SK-N-SH (cell line): ENCODE measurements at regions not wholly inside any gene's neighbourhood (a gene's known extent, or its start where the extent isn't known, plus 50 kb on each side); places are given as distances from the start of the nearest gene placed in this dataset.

Source experiments
- CTCF ChIA-PET: fragments of 300-600, 350-600 bp; formaldehyde crosslinking; extraction: SDS; loops from one replicate; lab custom pipeline; 2021; lab: Yijun Ruan, JAX
- POLR2A ChIA-PET: fragments of 350-600 bp; sonication (Branson Sonifier 250); formaldehyde crosslinking; extraction: SDS; loops from one replicate; lab custom pipeline; 2020; ENCODE audit warnings: antibody characterized with exemption, inconsistent platforms; lab: Yijun Ruan, JAX
- DNase-seq: peaks from one replicate; pipeline ENCODE4 v3.0.0; 2012
- H2AFZ ChIP-seq: fragments of 200-600 bp; sonication (generic); 2 replicates; pipeline ENCODE4 v1.8.1; 2016; ENCODE audit warnings: antibody characterized with exemption, mild to moderate bottlenecking, low read depth
- H3F3A ChIP-seq: fragments of 200-600 bp; sonication (generic); replicated peaks from 2 replicates; pipeline ENCODE3; 2016; ENCODE audit warnings: antibody characterized with exemption, mild to moderate bottlenecking; ENCODE audit not compliant: insufficient read depth
- H3K27ac ChIP-seq, 2 experiments: fragments of 200-500 bp in 1 of 2; fragments of 200-600 bp in 1 of 2; sonication (Bioruptor generic) in 1 of 2; sonication (generic), shearing (Covaris generic) in 1 of 2; 2 replicates each; pipeline versions ENCODE4 v1.5.1 to v1.6.1; 2014 to 2016; ENCODE audit warnings: low read depth in 2 of 2, inconsistent platforms in 1 of 2, low read length in 1 of 2, mild to moderate bottlenecking in 1 of 2, mixed read lengths in 1 of 2
- H3K27me3 ChIP-seq: fragments of 200-600 bp; sonication (generic), shearing (Covaris generic); 2 replicates; pipeline ENCODE4 v1.6.1; 2016; ENCODE audit warnings: mixed run types; ENCODE audit not compliant: insufficient read depth
- H3K36me3 ChIP-seq, 2 experiments: fragments of 200-500 bp in 1 of 2; fragments of 200-600 bp in 1 of 2; sonication (Bioruptor generic) in 1 of 2; sonication (generic) in 1 of 2; replicated peaks in 1 of 2; 2 replicates each; pipeline versions ENCODE3 to v1.5.1; 2014 to 2016; ENCODE audit warnings: low read length in 1 of 2, mild to moderate bottlenecking in 1 of 2; ENCODE audit not compliant: insufficient read depth in 2 of 2, control insufficient read depth in 1 of 2
- H3K4me1 ChIP-seq, 2 experiments: fragments of 200-500 bp in 1 of 2; fragments of 200-600 bp in 1 of 2; sonication (Bioruptor generic) in 1 of 2; sonication (generic), shearing (Covaris generic) in 1 of 2; 2 replicates each; pipeline versions ENCODE4 v1.5.1 to v1.6.1; 2014 to 2016; ENCODE audit warnings: low read depth in 1 of 2, low read length in 1 of 2, mixed run types in 1 of 2; ENCODE audit not compliant: insufficient read depth in 2 of 2, control insufficient read depth in 1 of 2
- H3K4me2 ChIP-seq: fragments of 200-600 bp; sonication (generic), shearing (Covaris generic); 2 replicates; pipeline ENCODE4 v1.6.1; 2017; ENCODE audit warnings: mixed run types
- H3K4me3 ChIP-seq, 2 experiments: fragments of 200-500 bp in 1 of 2; fragments of 200-600 bp in 1 of 2; sonication (Bioruptor generic) in 1 of 2; sonication (generic), shearing (Covaris generic) in 1 of 2; 2 replicates each; pipeline versions ENCODE4 v1.5.1 to v1.8.1; 2014 to 2016; ENCODE audit warnings: low read depth in 2 of 2, inconsistent platforms in 1 of 2, low read length in 1 of 2, mild to moderate bottlenecking in 1 of 2, mixed read lengths in 1 of 2, moderate library complexity in 1 of 2
- H3K79me2 ChIP-seq: fragments of 200-600 bp; sonication (generic); 2 replicates; pipeline ENCODE4 v1.8.1; 2017; ENCODE audit warnings: mild to moderate bottlenecking; ENCODE audit not compliant: insufficient read depth
- H3K9ac ChIP-seq: fragments of 200-600 bp; sonication (generic); 2 replicates; pipeline ENCODE4 v1.6.1; 2017; ENCODE audit warnings: mixed run types
- H3K9me2 ChIP-seq: fragments of 200-600 bp; sonication (generic); 2 replicates; pipeline ENCODE4 v1.6.1; 2017; ENCODE audit warnings: mixed run types
- H3K9me3 ChIP-seq: fragments of 200-600 bp; sonication (generic); 2 replicates; pipeline ENCODE4 v1.6.1; 2017; ENCODE audit warnings: mixed run types, mild to moderate bottlenecking, moderate library complexity
- H4K20me1 ChIP-seq: fragments of 200-600 bp; sonication (generic); 2 replicates; pipeline ENCODE4 v1.6.1; 2017; ENCODE audit warnings: mild to moderate bottlenecking, mixed run types; ENCODE audit not compliant: insufficient read depth
- CHD2 ChIP-seq: fragments of 150-350 bp; IDR thresholded peaks from 2 replicates; pipeline ENCODE4 v1.6.1; 2018; ENCODE audit warnings: low read length; ENCODE audit not compliant: partially characterized antibody
- EZH2phosphoT487 ChIP-seq: fragments of 200-600 bp; sonication (generic); IDR thresholded peaks from 2 replicates; pipeline ENCODE4 v1.6.1; 2017; ENCODE audit warnings: low read depth, mixed run types, mild to moderate bottlenecking, antibody characterized with exemption, moderate library complexity, borderline replicate concordance
- FOSL2 ChIP-seq: IDR thresholded peaks from 2 replicates; pipeline ENCODE4 v1.4.0; 2012; ENCODE audit warnings: low read depth, mild to moderate bottlenecking, moderate library complexity, borderline replicate concordance
- JUND ChIP-seq: IDR thresholded peaks from 2 replicates; pipeline ENCODE4 v1.4.0; 2012
- MAX ChIP-seq: IDR thresholded peaks from 2 replicates; pipeline ENCODE4 v1.4.0; 2012; ENCODE audit warnings: low read depth
- MXI1 ChIP-seq: IDR thresholded peaks from 2 replicates; pipeline ENCODE4 v1.6.1; 2012; ENCODE audit warnings: mild to moderate bottlenecking, low read depth, low read length, improper control_type of control experiment
- NRF1 ChIP-seq: IDR thresholded peaks from 2 replicates; pipeline ENCODE4 v1.6.1; 2012; ENCODE audit warnings: low read depth, mild to moderate bottlenecking, low read length
- POLR2AphosphoS5 ChIP-seq: IDR thresholded peaks from 2 replicates; pipeline ENCODE4 v1.6.1; 2012; ENCODE audit warnings: low read depth, low read length
- RAD21 ChIP-seq: IDR thresholded peaks from 2 replicates; pipeline ENCODE4 v1.6.1; 2012; ENCODE audit warnings: mild to moderate bottlenecking, low read length
- REST ChIP-seq: IDR thresholded peaks from 2 replicates; pipeline ENCODE4 v1.6.1; 2012; ENCODE audit warnings: mild to moderate bottlenecking, low read depth, low read length, moderate library complexity
- RFX5 ChIP-seq: IDR thresholded peaks from 2 replicates; pipeline ENCODE4 v1.6.1; 2012; ENCODE audit warnings: mild to moderate bottlenecking, improper control_type of control experiment, low read length
- RXRA ChIP-seq: IDR thresholded peaks from 2 replicates; pipeline ENCODE4 v1.4.0; 2012; ENCODE audit warnings: low read depth, mild to moderate bottlenecking, borderline replicate concordance
- SIN3A ChIP-seq: IDR thresholded peaks from 2 replicates; pipeline ENCODE4 v1.6.1; 2012; ENCODE audit warnings: low read depth, mild to moderate bottlenecking, low read length, moderate library complexity, borderline replicate concordance
- SMC3 ChIP-seq: IDR thresholded peaks from 2 replicates; pipeline ENCODE4 v1.6.1; 2012; ENCODE audit warnings: low read depth, low read length, improper control_type of control experiment
- TAF1 ChIP-seq: IDR thresholded peaks from 2 replicates; pipeline ENCODE4 v1.6.1; 2012; ENCODE audit warnings: low read depth, mild to moderate bottlenecking, low read length, moderate library complexity, borderline replicate concordance
- TEAD4 ChIP-seq: IDR thresholded peaks from 2 replicates; pipeline ENCODE4 v1.4.0; 2012; ENCODE audit warnings: mild to moderate bottlenecking, borderline replicate concordance; ENCODE audit not compliant: insufficient read depth
- ZBTB33 ChIP-seq: IDR thresholded peaks from 2 replicates; pipeline ENCODE4 v1.4.0; 2012; ENCODE audit warnings: low read depth, borderline replicate concordance
- WGBS: methylation state at CpG from one replicate; pipeline ENCODE4 v1.1.6; 2017; ENCODE audit warnings: low lambda C conversion rate; 5-methylcytosine and 5-hydroxymethylcytosine counted together
- TF ChIP-seq, protein P1 (sequence below): fragments of 200-600 bp; sonication (generic); IDR thresholded peaks from 2 replicates; pipeline ENCODE4 v1.6.1; 2017; ENCODE audit warnings: antibody characterized with exemption, mild to moderate bottlenecking, moderate library complexity
- TF ChIP-seq, protein P2 (sequence below): fragments of 150-350 bp; IDR thresholded peaks from 2 replicates; pipeline ENCODE4 v1.6.1; 2016; ENCODE audit warnings: mild to moderate bottlenecking, low read depth, low read length

DNA sequence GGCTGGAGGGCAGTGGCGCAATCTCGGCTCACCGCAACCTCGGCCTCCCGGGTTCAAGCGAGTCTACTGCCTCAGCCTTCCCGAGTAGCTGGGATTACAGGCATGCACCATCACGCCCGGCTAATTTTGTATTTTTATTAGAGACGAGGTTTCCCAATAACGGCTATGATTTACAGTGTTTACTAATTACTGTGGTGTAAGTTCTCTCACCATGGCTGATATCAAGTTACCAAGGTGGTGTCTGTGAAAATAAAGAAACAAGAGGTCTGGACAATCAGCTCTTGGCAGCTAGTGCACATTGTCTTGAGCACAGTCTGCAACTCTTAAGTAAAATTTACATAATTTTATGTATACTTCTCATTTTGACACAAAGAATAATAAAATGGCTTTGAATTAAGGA lies 385.5 kb upstream of the COX7C start:
- no peak overlapping the region for H3K4me3 ChIP-seq
- no peak overlapping the region for H3K9ac ChIP-seq
- H3K27ac ChIP-seq, result no peak overlapping the region
- H3K9me2 ChIP-seq, result no peaks in the 10 kb centered on the region
- no peaks in the 10 kb centered on the region for H3F3A ChIP-seq
- H3K36me3 ChIP-seq, result no peaks in the 10 kb centered on the region
- WGBS, result 26% methylated on average over 11 of the region's 11 CpGs
- H3K9me3 ChIP-seq, result no peaks in the 10 kb centered on the region
- no peak overlapping the region for H3K4me2 ChIP-seq
- no peak overlapping the region for H2AFZ ChIP-seq
- H3K79me2 ChIP-seq, result no peaks in the 10 kb centered on the region
- DNase-seq, result no peak
- H3K27me3 ChIP-seq, result no peaks in the 10 kb centered on the region; the same call in 1 of the 2 replicates
- CTCF ChIA-PET, result no interaction called here
- TF ChIP-seq RXRA, result no peak
- no peak for TF ChIP-seq EZH2phosphoT487
- no peak for TF ChIP-seq REST
- TF ChIP-seq MAX, result no peak
- TF ChIP-seq JUND, result no peak
- TF ChIP-seq TAF1, result no peak
- TF ChIP-seq, protein P1, sequence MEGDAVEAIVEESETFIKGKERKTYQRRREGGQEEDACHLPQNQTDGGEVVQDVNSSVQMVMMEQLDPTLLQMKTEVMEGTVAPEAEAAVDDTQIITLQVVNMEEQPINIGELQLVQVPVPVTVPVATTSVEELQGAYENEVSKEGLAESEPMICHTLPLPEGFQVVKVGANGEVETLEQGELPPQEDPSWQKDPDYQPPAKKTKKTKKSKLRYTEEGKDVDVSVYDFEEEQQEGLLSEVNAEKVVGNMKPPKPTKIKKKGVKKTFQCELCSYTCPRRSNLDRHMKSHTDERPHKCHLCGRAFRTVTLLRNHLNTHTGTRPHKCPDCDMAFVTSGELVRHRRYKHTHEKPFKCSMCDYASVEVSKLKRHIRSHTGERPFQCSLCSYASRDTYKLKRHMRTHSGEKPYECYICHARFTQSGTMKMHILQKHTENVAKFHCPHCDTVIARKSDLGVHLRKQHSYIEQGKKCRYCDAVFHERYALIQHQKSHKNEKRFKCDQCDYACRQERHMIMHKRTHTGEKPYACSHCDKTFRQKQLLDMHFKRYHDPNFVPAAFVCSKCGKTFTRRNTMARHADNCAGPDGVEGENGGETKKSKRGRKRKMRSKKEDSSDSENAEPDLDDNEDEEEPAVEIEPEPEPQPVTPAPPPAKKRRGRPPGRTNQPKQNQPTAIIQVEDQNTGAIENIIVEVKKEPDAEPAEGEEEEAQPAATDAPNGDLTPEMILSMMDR, result no peak
- no peak for TF ChIP-seq POLR2AphosphoS5
- TF ChIP-seq CHD2, result no peak
- no peak for TF ChIP-seq TEAD4
- TF ChIP-seq RAD21, result no peak
- TF ChIP-seq FOSL2, result no peak
- no peak for TF ChIP-seq SMC3
- no peak for TF ChIP-seq ZBTB33
- TF ChIP-seq, protein P2, sequence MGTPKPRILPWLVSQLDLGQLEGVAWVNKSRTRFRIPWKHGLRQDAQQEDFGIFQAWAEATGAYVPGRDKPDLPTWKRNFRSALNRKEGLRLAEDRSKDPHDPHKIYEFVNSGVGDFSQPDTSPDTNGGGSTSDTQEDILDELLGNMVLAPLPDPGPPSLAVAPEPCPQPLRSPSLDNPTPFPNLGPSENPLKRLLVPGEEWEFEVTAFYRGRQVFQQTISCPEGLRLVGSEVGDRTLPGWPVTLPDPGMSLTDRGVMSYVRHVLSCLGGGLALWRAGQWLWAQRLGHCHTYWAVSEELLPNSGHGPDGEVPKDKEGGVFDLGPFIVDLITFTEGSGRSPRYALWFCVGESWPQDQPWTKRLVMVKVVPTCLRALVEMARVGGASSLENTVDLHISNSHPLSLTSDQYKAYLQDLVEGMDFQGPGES, result no peak
- no peak for TF ChIP-seq MXI1
- no peak for TF ChIP-seq SIN3A
- TF ChIP-seq RFX5, result no peak
- no peak for TF ChIP-seq NRF1
- H3K4me1 ChIP-seq, result no peaks in the 10 kb centered on the region
- POLR2A ChIA-PET, result no interaction called here
- H4K20me1 ChIP-seq, result no peaks in the 10 kb centered on the region
